ENCODE measurements at regions not wholly inside any gene's neighbourhood (a gene's known extent, or its start where the extent isn't known, plus 50 kb on each side); places are given as distances from the start of the nearest gene placed in this dataset.

DNA sequence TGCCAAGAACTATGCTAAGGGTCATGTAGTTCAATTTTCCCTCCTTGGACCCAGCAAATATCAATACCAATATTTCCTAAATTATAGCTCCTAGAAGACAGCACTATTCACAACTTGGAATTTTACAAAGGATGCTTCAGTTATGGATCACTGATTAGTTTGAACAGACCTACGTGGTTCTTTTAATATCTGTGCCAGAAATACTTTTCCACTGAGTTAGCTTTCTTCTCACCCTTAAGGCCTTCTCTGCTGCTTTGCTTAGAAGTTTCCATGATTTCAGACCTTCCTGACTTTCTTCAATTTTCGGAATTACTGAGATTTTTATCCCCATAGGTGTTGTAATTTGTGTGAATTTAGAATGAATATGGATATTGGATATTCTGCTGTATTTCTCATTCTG lies 380.4 kb downstream of the PSAT1 start:
- TF ChIP-seq, protein P1, sequence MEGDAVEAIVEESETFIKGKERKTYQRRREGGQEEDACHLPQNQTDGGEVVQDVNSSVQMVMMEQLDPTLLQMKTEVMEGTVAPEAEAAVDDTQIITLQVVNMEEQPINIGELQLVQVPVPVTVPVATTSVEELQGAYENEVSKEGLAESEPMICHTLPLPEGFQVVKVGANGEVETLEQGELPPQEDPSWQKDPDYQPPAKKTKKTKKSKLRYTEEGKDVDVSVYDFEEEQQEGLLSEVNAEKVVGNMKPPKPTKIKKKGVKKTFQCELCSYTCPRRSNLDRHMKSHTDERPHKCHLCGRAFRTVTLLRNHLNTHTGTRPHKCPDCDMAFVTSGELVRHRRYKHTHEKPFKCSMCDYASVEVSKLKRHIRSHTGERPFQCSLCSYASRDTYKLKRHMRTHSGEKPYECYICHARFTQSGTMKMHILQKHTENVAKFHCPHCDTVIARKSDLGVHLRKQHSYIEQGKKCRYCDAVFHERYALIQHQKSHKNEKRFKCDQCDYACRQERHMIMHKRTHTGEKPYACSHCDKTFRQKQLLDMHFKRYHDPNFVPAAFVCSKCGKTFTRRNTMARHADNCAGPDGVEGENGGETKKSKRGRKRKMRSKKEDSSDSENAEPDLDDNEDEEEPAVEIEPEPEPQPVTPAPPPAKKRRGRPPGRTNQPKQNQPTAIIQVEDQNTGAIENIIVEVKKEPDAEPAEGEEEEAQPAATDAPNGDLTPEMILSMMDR (IDR thresholded peaks at IDR 0.05): no peak
- no peak for TF ChIP-seq EP300 (IDR thresholded peaks at IDR 0.05)
- no peak for TF ChIP-seq POLR2A (IDR thresholded peaks at IDR 0.05)
- no peak for TF ChIP-seq POLR2AphosphoS5 (IDR thresholded peaks at IDR 0.05)

All from stomach (tissue), 4 donors.